AG09319 (cell line): ENCODE measurements at regions not wholly inside any gene's neighbourhood (a gene's known extent, or its start where the extent isn't known, plus 50 kb on each side); places are given as distances from the start of the nearest gene placed in this dataset.

Experiments
- DNase-seq: peaks from one replicate; pipeline ENCODE4 v3.0.0-alpha.2; 2010; ENCODE audit warnings: low read depth; ENCODE audit errors: extremely low read depth
- CTCF ChIP-seq: IDR thresholded peaks from 2 replicates; pipeline ENCODE4 v1.5.1; 2011; ENCODE audit warnings: low read depth, mild to moderate bottlenecking, inconsistent platforms, low read length, moderate library complexity

- no peak for DNase-seq
- no peak for TF ChIP-seq CTCF
Observed at GRCh38 chr7:156537006-156537405, 103.6 kb upstream of the RNF32 start.

GRCh38 chr7:156534925-156535324, 105.6 kb upstream of the RNF32 start:
- TF ChIP-seq CTCF, result no peak
- DNase-seq, result no peak

- no peak for TF ChIP-seq CTCF
- no peak for DNase-seq
Observed at GRCh38 chr7:156533964-156534363, 106.6 kb upstream of the RNF32 start.

DNA sequence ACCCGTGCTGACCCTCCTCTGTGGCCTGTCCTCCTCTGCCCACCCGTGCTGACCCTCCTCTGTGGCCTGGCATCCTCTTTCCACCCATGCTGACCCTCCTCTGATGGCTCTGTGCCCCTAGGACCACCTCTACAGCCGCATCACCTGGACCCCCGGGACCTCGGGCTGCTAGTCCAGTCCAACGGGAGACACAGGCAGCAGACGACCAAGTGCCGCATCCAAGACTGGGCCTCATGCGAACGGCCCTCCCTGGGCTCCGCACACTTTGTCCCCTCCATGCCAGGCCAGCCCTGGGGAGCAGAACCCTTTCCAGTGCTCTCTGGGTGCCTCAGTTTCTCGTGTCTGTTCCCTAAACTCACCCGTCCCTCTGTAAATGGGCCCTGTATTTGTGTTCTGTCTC, 107.2 kb upstream of the RNF32 start:
- DNase-seq, result no peak
- TF ChIP-seq CTCF, result no peak

- no peak for TF ChIP-seq CTCF
- DNase-seq, result no peak
Observed at GRCh38 chr7:156532016-156532602, 108.5 kb upstream of the RNF32 start.

DNA sequence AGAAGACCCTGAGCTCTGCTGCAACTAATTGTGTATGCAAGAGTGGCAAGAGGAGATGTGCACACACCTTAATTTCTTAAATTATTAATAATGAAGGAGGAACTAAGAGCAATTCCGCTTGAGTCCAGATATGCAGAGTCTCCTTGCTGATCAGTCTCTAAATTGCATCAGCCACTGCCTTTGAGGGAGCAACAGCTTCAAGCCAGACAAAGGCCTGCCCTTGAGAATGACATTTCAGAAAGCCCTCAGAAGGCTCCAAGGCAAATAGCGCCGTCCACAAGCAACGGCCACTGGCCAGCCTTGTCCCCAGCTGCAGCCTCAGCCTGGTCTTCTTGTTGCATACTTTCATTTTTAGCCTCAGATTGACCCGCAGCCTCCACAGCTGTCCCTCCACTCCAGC, 110.6 kb upstream of the RNF32 start:
- DNase-seq, result no peak
- TF ChIP-seq CTCF, result no peak

DNA sequence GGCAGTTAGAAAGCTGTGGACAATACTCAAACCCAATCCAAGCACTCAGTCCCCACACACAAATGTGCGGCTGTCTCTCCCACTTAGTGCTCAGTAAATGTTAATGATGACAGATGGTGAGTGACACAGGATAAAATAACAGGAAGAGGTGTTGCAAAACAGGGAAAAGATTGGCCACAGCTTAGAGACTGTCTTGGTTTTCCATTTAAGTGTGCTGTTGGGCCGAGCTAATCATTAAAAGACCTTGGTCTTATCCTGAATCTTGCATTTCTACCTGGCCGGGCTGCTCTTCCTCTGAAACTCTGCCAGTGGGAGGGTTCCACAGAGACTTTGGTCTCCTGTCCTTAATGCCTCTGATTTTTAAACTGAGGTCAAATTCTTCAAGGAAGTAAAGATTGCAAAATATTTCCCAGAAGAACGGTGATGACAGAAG, 113.1 kb upstream of the RNF32 start:
- no peak for DNase-seq
- no peak for TF ChIP-seq CTCF
